HG02623 (cell line): ENCODE measurements at regions not wholly inside any gene's neighbourhood (a gene's known extent, or its start where the extent isn't known, plus 50 kb on each side); places are given as distances from the start of the nearest gene placed in this dataset.

Experiments used
- ATAC-seq: cut with Tn5 transposase; IDR thresholded peaks from one replicate; pipeline ENCODE4 v1.9.1; 2021; ENCODE audit warnings: moderate library complexity; ENCODE audit not compliant: unreplicated experiment

DNA sequence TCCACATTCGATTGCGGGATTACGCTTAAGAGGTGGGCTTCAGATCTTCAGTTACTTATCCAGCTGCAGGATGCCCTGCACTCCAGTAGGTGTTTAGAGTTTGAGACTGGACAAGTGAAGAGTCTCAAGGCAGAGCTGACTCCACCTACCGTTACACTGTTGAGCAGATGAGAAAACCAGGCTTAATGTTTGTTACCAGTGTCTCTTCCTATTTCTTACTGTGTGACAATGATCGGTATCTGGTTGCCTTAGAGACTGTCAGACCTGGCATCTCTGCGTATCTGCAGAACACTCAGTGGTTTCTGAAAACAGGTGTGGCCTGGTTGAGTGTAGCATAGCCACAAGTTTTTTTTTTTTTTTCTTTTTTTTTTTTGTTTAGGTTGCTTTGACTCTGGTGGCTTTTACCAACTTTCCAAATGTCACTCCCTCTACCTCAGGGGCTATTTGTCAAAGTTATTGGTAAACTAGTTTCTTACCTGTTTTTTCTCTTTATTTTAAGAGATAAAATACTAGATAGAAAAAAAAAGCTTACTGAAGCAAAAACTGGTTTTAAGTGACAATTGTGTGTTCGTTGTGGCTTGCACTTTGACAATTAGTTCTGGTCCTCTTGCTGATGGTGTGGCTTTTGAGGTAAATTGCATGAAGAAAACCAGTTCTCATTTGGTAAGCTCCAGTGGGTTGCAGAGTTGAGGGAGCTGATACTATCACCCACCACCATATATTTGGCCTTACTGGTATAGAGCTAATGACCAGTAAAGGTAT, 284.8 kb downstream of the ETS1 start:
- peak; percentile 90 for ATAC-seq

DNA sequence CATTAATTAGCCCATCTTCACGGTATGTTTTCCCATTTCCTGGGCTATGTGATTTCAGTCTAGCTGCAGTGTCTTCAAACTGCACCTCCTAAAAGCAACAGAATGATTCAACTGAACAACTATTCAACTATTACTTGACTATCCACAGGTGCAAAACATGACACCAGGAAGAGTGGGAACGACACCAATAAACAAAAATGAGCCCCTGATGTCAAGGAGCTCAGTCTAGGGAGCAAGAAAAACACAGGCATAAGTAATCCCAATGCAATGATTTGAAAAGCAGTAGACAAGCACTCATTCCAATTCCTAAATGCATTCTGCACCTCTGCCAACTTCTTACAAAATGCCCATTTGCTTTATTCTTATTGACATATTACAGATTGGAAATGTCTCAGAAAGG, 285.6 kb downstream of the ETS1 start:
- no peak for ATAC-seq

GRCh38 chr11:128300785-128301184, 286.6 kb downstream of the ETS1 start:
- no peak for ATAC-seq

DNA sequence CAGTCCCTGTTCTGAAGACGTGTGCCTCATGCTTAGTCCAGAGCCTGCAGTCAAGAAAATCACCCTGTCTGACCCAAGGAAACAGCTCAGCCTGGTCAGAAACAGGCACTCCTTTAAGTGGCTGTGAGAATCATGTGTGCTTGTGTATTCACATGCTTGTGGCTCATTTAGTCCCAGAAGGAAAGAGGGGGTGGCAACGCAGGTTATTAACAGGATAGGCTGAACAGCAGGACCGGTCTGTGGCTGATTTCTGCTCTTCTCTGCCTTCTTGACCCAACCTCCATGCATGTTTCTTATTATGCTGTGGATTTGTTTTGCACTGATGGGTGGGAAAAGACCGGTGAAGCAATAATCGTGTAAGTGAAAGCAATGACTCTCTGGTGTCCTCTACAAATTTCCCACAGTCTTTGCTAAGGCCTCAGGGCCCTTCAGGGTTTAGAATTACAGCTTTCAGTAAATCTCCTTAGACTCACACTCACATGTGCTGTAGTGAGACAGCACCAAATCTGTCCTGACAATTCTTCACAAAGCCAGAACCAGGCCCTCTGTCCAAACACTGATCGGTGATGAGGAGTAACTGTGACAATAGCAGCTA, 288.1 kb downstream of the ETS1 start:
- ATAC-seq = no peak

- no peak for ATAC-seq
These were observed 289.1 kb downstream of the ETS1 start for GRCh38 chr11:128298271-128298670.

- no peak for ATAC-seq
These were observed 289.6 kb downstream of the ETS1 start for GRCh38 chr11:128297805-128298204.

- no peak for ATAC-seq
These were observed 290.2 kb downstream of the ETS1 start for GRCh38 chr11:128297091-128297651.

- ATAC-seq = no peak
These were observed 292.7 kb downstream of the ETS1 start for GRCh38 chr11:128294671-128295050.

- ATAC-seq = no peak
These were observed 293.2 kb downstream of the ETS1 start for GRCh38 chr11:128294001-128294670.

GRCh38 chr11:128291835-128292234, 295.5 kb downstream of the ETS1 start:
- ATAC-seq = no peak

- no peak for ATAC-seq
These were observed 296.4 kb downstream of the ETS1 start for GRCh38 chr11:128291007-128291406.

DNA sequence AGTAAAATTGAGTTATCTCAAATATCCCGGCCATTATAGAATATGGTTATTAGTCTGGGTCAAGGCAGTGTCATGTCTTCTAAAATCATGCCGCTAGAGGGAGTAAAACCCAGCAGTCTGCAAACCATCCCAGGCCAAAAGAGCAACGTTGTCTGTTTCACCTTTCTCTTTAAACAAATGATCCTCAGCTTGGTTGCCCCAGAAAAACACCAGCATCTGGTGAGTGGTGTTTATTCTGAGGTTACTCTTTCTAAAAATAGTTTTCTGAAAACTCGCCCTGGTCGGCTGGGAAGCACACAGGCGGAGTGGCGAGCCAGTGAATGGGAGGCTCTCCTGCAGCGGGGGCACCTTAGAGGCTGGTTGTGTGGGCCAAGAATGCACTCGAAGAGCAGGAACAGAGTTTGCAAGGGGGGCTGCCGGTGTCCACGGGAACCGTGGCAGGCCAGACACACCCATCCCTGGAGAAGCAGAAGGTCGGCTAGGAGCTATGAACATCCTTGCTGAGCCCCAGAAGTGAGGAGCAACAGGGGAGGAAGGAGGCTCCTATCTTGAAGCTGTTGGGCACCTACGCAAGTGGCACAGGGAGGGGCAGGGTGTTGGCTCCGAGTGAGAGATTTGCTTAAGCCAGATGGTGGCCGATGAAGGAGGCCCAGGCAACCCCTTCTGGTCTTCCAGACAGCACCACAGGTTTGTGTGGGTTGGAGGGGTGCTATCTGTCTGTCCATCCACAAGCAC, 297.1 kb downstream of the ETS1 start:
- ATAC-seq = peak; percentile 75

DNA sequence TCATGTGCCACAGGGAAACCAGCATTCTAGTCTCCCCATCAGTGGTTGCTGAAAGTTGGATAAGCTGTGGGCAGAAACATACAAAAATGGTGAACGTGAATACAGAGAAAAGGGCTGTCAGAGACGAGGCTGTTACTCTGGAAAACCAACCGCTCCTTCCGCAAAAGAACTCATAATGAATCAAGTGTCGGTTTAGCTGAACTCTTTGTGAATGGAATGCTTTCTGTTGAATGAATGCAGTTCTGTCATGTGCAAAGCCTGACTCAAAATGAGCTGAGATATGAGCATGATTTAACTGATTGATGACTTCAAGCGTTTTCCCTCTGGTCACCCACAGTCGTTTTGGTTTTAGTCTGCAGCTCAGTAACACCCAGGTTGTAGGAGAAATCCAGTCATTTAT, 298.3 kb downstream of the ETS1 start:
- ATAC-seq = no peak

DNA sequence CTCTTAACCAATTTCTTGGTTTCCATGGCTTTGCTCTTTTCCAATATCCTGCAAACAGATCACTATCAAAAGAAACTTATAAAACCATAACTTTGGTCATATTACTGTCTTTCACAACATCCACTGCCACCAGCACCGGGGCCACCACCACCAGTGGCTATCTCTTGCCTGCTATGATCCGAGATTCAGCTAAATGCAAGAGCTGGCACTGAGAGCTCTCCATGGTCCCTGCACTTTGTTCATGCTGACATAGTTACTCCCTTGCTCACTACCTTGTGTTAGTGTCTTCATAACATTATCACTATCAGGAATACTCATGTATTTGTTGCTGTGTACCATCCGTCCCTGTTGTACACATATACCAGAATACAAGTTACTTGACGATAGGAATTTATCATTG, 299.0 kb downstream of the ETS1 start:
- ATAC-seq = no peak

- ATAC-seq = no peak
These were observed 302.0 kb downstream of the ETS1 start for GRCh38 chr11:128285321-128285720.

DNA sequence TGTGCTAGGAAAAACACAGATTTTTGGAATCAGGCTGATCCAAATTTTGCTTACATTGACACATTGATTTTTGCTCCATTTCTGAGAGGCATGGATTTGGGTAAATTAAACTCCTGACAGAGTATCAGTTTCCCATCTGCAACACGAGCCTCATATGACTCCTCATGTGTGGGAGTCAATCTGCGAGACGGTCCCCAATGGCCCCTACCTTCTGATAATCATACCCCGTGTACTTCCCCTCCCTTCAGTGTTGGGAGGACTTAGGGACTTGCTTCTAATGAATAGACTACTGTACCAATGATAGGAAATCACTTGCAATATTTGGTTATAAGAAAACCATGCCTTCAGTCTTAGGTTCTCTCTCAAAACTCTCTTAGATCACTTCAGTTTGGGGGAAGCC, 302.7 kb downstream of the ETS1 start:
- no peak for ATAC-seq

GRCh38 chr11:128283451-128283850, 303.9 kb downstream of the ETS1 start:
- ATAC-seq = no peak

- no peak for ATAC-seq
These were observed 305.3 kb downstream of the ETS1 start for GRCh38 chr11:128282053-128282452.

DNA sequence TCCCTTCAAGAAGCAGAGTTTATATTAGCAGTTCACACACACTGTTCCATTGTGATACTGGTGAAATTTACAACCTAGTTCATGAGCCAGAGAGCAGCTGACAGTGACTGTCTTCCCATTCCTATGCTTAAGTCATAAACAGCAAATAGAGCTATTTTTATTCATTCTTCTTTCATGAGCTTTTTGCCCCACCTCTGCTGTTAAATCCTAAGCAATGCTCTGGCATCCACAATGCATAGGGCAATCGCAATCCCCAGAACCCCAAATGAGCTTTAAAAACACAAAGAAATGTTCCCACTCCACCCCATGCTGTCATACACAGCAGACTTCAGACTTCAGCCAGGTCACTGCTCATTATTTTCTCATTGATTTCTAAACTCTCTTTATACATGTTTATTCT, 307.5 kb downstream of the ETS1 start:
- ATAC-seq = no peak

DNA sequence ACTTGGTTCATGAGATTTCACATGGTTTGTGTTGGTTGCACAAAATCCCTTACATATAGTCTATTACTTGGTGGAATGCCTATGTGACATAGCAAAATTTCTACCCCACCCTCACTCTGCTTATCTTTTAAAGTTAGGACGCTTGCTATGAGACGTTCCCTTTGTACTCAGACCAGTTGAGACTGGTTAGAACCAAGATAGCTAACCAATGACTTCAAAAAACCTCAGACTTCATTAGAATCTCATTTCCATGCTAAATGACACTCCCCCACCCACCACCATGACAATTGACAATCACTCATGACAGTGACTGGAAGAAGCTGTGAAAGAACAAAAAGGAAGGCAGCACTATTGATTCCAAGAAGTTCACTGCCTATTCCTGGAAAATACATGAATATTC, 313.6 kb downstream of the ETS1 start:
- ATAC-seq = no peak

- ATAC-seq = no peak
These were observed 316.0 kb downstream of the ETS1 start for GRCh38 chr11:128271401-128271800.
